LHCN-M2 (cell line): ENCODE measurements at regions not wholly inside any gene's neighbourhood (a gene's known extent, or its start where the extent isn't known, plus 50 kb on each side); places are given as distances from the start of the nearest gene placed in this dataset.

Source experiments
- DNase-seq: peaks from one replicate; pipeline ENCODE4 v3.0.0-alpha.2; 2012; ENCODE audit warnings: low read depth

GRCh38 chr6:14806101-14806500 is 439.8 kb upstream of the JARID2 start:
- no peak for DNase-seq

DNA sequence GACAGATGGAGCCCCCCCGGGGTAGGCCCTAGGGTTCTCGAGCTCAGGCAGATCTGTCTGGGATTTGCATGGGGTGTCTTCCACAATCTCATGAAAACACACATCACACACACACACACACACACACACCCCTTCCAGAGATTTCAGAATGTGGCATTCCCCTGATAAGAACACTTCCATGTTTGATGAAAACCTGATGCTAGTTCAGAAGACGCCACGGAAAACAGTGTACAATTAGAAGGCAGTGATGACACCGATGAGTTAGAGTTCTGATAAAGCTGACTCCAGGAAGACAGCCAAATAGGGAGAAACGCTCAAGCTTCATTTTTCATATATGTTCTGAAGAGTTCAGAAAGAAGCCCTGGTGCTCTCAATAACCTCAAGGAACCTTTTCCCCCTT is 438.7 kb upstream of the JARID2 start:
- no peak for DNase-seq

DNA sequence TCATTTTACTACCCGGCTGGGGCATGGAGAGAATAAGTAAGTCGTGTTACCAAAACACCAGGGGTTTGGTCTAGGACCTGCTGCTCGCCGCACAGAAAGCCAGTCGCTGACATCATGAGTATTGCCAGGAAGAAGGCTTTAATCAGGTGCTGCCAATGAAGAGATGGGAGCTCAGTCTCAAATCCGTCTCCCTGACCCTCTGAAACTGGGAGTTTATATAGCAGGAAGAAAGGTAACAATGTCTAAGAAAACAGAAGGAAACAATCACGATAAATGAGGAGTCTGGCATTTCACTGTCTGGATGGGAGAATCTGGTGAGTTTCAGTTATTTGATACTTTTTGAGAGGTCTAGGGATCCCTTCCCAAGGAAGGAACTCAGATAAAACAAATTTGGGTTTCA is 437.9 kb upstream of the JARID2 start:
- no peak for DNase-seq

DNA sequence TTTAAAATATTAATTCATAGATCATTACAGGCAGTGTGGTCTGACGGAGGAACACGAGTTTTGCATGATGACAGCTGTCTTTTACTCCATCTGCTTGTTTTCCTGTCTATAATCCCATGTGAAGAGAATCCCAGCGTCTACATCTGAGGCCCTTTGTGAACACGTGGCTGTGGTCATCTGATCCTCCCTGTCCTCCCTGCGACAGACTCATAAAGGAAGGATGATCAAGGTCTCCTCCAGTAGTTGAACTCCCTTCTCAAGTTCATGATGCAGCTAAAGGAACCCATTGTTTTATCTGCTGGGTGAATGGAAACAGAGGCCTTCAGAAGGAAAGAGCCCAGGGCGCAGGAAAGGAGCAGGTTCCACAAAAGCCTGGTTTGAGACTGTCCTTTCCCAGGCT is 435.8 kb upstream of the JARID2 start:
- DNase-seq, result no peak

- peak; percentile 64 for DNase-seq
Observed at GRCh38 chr6:14811775-14812428, 434.0 kb upstream of the JARID2 start.

- DNase-seq, result no peak
Observed at GRCh38 chr6:14814016-14814415, 431.9 kb upstream of the JARID2 start.

- no peak for DNase-seq
Observed at GRCh38 chr6:14816116-14816859, 429.6 kb upstream of the JARID2 start.

- no peak for DNase-seq
Observed at GRCh38 chr6:14817074-14817473, 428.8 kb upstream of the JARID2 start.

- DNase-seq, result no peak
Observed at GRCh38 chr6:14818422-14818884, 427.4 kb upstream of the JARID2 start.

DNA sequence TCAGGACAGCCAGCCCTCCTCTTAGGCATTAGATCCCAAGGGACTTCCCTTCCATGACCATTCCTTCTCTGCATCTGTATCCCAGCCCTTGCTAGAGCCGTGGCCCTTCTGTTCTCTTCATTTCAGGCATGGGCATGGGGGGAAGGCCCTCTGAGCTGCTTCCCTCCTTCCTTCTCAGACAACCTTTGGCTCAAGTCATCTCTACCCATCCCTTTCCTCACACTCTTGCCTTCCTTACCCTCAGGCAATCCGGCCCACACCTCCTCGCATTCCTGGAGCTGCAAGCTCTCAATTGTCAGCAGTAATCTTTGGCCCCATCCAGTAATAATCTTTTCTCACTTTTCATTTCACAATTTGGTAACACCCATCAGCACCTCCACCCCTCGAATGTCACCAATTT is 426.9 kb upstream of the JARID2 start:
- DNase-seq, result no peak

- DNase-seq, result no peak
Observed at GRCh38 chr6:14819840-14820420, 425.9 kb upstream of the JARID2 start.

GRCh38 chr6:14822012-14822553 is 423.8 kb upstream of the JARID2 start:
- no peak for DNase-seq

DNA sequence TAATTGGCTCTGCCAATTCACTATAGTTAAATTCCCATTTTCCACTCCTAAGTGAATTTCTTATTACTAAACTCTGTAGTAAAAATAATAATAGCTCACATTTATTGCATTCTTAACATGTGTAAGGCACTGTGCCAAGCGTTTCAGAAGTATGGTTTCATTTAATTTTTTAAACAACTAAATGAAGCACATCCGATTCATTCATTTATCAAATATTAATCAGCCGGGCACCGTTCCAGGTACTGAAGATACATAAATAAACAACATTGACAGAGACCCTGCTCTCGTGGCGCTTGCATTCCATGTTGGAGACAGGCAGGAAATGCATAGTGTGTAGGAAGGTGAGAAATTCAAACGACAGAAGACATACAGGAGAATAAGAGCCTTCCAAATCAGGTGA is 423.2 kb upstream of the JARID2 start:
- no peak for DNase-seq

DNA sequence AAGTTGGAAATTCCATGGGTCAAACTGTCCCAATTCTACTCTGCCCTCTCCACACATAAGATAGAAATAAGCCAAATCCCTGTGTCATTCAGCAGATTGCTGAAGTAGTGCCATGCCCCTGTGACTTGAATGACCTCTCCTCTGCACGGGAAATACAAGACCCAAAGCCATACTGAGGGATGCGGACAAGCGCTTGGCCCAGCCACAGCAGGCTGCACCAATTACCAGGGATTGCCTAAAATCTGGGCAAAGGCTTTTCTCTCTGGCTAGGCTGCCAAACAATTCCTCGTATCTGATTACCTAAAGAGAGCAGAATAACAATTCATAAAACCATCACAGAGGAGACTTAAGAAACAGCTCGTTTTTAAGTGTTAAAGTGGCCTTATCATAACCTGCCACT is 421.8 kb upstream of the JARID2 start:
- DNase-seq, result no peak

- no peak for DNase-seq
Observed at GRCh38 chr6:14824484-14825275, 421.2 kb upstream of the JARID2 start.

DNA sequence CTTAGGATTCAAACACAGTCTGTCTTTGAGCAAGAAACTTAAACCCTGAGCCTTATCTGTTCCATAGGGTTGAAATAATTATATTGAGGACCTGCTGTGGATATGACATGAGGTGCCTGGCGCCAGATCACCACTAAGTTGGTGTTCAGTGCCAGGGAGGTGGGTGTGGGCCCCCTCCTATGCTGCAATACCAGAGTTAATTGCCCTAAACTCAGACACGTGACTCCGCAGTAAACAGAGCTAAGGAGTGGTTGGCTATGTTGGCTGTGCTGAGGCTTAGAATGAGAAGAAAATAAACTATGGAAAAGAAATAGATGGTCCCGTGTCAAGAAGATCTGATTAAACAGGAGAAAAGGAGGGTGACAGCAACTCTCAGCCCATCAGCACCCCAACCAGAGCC is 419.4 kb upstream of the JARID2 start:
- DNase-seq, result no peak

DNA sequence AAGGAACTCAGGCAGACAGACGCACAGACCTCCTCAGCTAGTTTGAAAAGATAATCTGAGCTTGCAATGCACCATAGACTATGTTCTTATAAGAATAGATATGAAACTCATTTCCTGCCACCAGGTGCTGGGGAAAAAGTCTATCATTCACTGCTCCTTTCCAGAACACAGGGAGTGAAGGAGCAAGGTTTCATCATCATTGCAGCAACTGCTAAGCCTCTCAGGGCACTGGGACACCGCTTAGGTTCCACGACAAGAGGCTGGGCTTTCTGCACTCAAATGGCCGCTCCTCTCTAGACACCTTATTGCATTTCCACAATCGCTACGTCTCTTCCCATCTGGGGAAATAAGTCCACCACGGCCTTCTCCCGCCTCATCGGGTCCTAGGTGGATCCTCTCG is 418.5 kb upstream of the JARID2 start:
- no peak for DNase-seq

DNA sequence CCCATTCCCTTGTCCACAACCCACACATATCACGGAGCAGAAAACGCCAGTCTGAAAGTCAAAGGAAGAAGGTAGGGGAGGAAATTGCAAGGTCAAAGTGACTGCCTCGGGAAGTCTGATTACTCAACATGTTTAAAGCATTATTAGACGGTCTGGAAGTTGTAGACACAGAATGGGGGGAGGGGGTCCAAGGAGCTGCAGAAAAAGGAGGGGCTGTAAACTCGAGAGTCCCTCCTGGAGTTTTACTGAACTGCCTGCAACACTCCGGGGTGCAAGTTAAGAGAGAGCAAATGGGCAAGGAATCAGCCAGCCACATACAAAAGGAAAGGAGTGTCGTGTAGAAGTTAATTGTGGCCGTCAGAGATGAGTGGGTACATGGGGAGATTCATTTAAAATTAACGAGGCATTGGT is 417.7 kb upstream of the JARID2 start:
- DNase-seq, result no peak

DNA sequence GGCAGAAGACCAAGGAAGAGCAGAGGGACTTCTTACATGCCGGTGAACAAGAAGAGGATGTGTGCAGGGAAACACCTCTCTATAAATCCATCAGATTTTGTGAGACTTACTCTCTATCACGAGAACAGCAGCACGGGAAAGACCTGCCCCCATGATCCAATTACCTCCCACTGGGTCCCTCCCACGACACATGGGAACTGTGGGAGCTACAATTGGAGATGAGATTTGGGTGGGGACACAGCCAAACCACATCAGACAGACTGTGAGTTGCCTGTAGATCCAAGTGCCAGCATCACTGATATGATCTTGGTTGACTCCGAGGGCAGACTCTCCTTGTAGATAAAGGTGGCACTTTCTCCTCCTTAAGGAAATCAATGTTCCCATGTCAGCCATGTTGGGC is 414.8 kb upstream of the JARID2 start:
- no peak for DNase-seq

DNA sequence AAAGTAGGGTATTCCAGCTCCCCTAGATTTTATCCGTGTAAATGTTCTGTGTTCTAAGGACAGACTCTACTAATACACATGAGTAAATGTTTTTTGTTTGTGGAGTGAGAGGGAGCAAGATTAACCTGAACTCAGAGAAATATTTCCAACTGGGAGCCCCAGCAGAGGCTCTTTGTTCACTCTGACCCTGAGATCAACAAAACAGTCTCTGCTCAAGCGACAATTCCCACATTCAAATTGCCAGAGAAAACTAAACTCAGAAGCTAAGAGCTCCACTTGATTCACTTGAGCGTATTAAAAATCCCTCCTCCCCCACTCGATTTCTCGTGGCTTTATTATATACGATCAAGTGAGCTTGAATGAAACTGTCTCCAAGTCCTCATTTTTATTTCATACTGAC is 413.9 kb upstream of the JARID2 start:
- DNase-seq, result no peak

GRCh38 chr6:14832427-14832826 is 413.4 kb upstream of the JARID2 start:
- DNase-seq, result no peak
